ENCODE measurements at regions not wholly inside any gene's neighbourhood (a gene's known extent, or its start where the extent isn't known, plus 50 kb on each side); places are given as distances from the start of the nearest gene placed in this dataset.

GRCh38 chr3:187997946-187998561, 155.9 kb upstream of the LPP start:
- DNase-seq = no peak
- Mint-ChIP-seq H3K9me3 (peaks cover 1% of the 10 kb centered on the region), H3K36me3 (ENCODE audit: low read depth) (peaks cover 28% of the 10 kb centered on the region), H3K4me1 (peaks cover 91% of the 10 kb centered on the region), H3K4me3 (no peak overlapping the region), H3K27ac (no peak overlapping the region), H3K27me3 (no peaks in the 10 kb centered on the region)
- POLR2A ChIA-PET = interaction anchor here (0.6 to 2.4 kb wide), 3 partner anchors 11 to 252 kb away, joined by 3 to 13 read pairs (median 3); partner anchors contain the start of gene BCL6
- CTCF ChIA-PET = interaction anchor here (0.6 to 3.1 kb wide), 6 partner anchors 23 to 279 kb away, joined by 4 to 25 read pairs (median 6); partner anchors contain the start of gene BCL6

GRCh38 chr3:187998611-187999010, 155.3 kb upstream of the LPP start:
- H3K4me1 Mint-ChIP-seq = peaks cover 92% of the 10 kb centered on the region
- ChIA-PET CTCF (interaction anchor here (3.1 kb wide), 1 partner anchor 258 kb away, joined by 25 read pairs; no protein-coding TSS in a partner anchor), POLR2A (interaction anchor here (0.6 to 3.3 kb wide), 4 partner anchors 12 to 253 kb away, joined by 3 to 73 read pairs (median 8); partner anchors contain the start of gene BCL6)
- H3K9me3 Mint-ChIP-seq = peaks cover 2% of the 10 kb centered on the region
- no peaks in the 10 kb centered on the region for H3K27me3 Mint-ChIP-seq
- H3K27ac Mint-ChIP-seq = peak overlapping the region; percentile 46
- H3K4me3 Mint-ChIP-seq = no peak overlapping the region
- DNase-seq = no peak
- peaks cover 31% of the 10 kb centered on the region for H3K36me3 Mint-ChIP-seq (ENCODE audit: low read depth)

GRCh38 chr3:187999821-188000220, 154.1 kb upstream of the LPP start:
- Mint-ChIP-seq H3K27ac (peak overlapping the region; percentile 99), H3K36me3 (ENCODE audit: low read depth) (peaks cover 31% of the 10 kb centered on the region), H3K27me3 (no peaks in the 10 kb centered on the region), H3K4me3 (peak overlapping the region; percentile 72), H3K9me3 (peaks cover 2% of the 10 kb centered on the region), H3K4me1 (peaks cover 80% of the 10 kb centered on the region)
- POLR2A ChIA-PET = interaction anchor here (0.6 to 3.3 kb wide), 22 partner anchors 9 to 299 kb away, joined by 3 to 73 read pairs (median 4); partner anchors contain the start of genes BCL6 and LPP
- CTCF ChIA-PET = interaction anchor here (1.0 to 3.1 kb wide), 8 partner anchors 8 to 261 kb away, joined by 3 to 25 read pairs (median 10); partner anchors contain the start of gene BCL6
- DNase-seq = peak; percentile 77

GRCh38 chr3:188000361-188000861, 153.5 kb upstream of the LPP start:
- peak overlapping the region; percentile 99 for H3K27ac Mint-ChIP-seq
- CTCF ChIA-PET = interaction anchor here (1.0 to 3.1 kb wide), 8 partner anchors 9 to 262 kb away, joined by 3 to 25 read pairs (median 10); partner anchors contain the start of gene BCL6
- POLR2A ChIA-PET = interaction anchor here (1.0 to 3.3 kb wide), 19 partner anchors 9 to 298 kb away, joined by 3 to 73 read pairs (median 5); partner anchors contain the start of genes BCL6 and LPP
- H3K9me3 Mint-ChIP-seq = peaks cover 2% of the 10 kb centered on the region
- H3K4me1 Mint-ChIP-seq = peaks cover 74% of the 10 kb centered on the region
- peak; percentile 29 for DNase-seq
- H3K27me3 Mint-ChIP-seq = no peaks in the 10 kb centered on the region
- H3K4me3 Mint-ChIP-seq = peak overlapping the region; percentile 72
- H3K36me3 Mint-ChIP-seq (ENCODE audit: low read depth) = peaks cover 31% of the 10 kb centered on the region

- ChIA-PET CTCF (interaction anchor here (1.5 to 3.1 kb wide), 7 partner anchors 15 to 263 kb away, joined by 3 to 25 read pairs (median 11); partner anchors contain the start of gene BCL6), POLR2A (interaction anchor here (1.1 to 3.3 kb wide), 4 partner anchors 152 to 260 kb away, joined by 4 to 73 read pairs (median 6); partner anchors contain the start of gene BCL6)
- H3K27me3 Mint-ChIP-seq = no peaks in the 10 kb centered on the region
- no peak for DNase-seq
- peak overlapping the region; percentile 99 for H3K27ac Mint-ChIP-seq
- peaks cover 69% of the 10 kb centered on the region for H3K4me1 Mint-ChIP-seq
- peaks cover 2% of the 10 kb centered on the region for H3K9me3 Mint-ChIP-seq
- H3K4me3 Mint-ChIP-seq = no peak overlapping the region
- H3K36me3 Mint-ChIP-seq (ENCODE audit: low read depth) = peaks cover 29% of the 10 kb centered on the region
These were observed 152.9 kb upstream of the LPP start for GRCh38 chr3:188001093-188001492.

- Mint-ChIP-seq H3K9me3 (peaks cover 2% of the 10 kb centered on the region), H3K4me1 (peaks cover 69% of the 10 kb centered on the region), H3K27me3 (no peaks in the 10 kb centered on the region), H3K27ac (no peak overlapping the region), H3K4me3 (no peak overlapping the region), H3K36me3 (ENCODE audit: low read depth) (peaks cover 23% of the 10 kb centered on the region)
- ChIA-PET CTCF (interaction anchor here (1.5 kb wide), 1 partner anchor 80 kb away, joined by 3 read pairs; no protein-coding TSS in a partner anchor), POLR2A (interaction anchor here (1.1 to 3.3 kb wide), 2 partner anchors 151 to 257 kb away, joined by 4 to 73 read pairs; partner anchors contain the start of gene BCL6)
- DNase-seq = no peak
These were observed 152.0 kb upstream of the LPP start for GRCh38 chr3:188001926-188002325.

GRCh38 chr3:188002626-188003138, 151.3 kb upstream of the LPP start:
- ChIA-PET CTCF (interaction anchor here (0.9 to 1.8 kb wide), 3 partner anchors 10 to 262 kb away, joined by 3 to 4 read pairs (median 3); no protein-coding TSS in a partner anchor), POLR2A (interaction anchor here (0.9 kb wide), 1 partner anchor 749 kb away, joined by 3 read pairs; no protein-coding TSS in a partner anchor)
- Mint-ChIP-seq H3K9me3 (peaks cover 5% of the 10 kb centered on the region), H3K27me3 (no peaks in the 10 kb centered on the region), H3K36me3 (ENCODE audit: low read depth) (peaks cover 21% of the 10 kb centered on the region), H3K27ac (no peak overlapping the region), H3K4me3 (no peak overlapping the region), H3K4me1 (peaks cover 68% of the 10 kb centered on the region)
- no peak for DNase-seq

- no peak for DNase-seq
- POLR2A ChIA-PET = interaction anchor here (0.9 kb wide), 1 partner anchor 749 kb away, joined by 3 read pairs; no protein-coding TSS in a partner anchor
- Mint-ChIP-seq H3K9me3 (peaks cover 5% of the 10 kb centered on the region), H3K4me1 (peaks cover 66% of the 10 kb centered on the region), H3K4me3 (no peak overlapping the region), H3K27ac (no peak overlapping the region), H3K36me3 (ENCODE audit: low read depth) (peaks cover 23% of the 10 kb centered on the region), H3K27me3 (no peaks in the 10 kb centered on the region)
- CTCF ChIA-PET = interaction anchor here (0.9 to 1.8 kb wide), 3 partner anchors 9 to 263 kb away, joined by 3 to 4 read pairs (median 3); no protein-coding TSS in a partner anchor
These were observed 150.5 kb upstream of the LPP start for GRCh38 chr3:188003188-188004171.

GRCh38 chr3:188006726-188007393, 147.1 kb upstream of the LPP start:
- CTCF ChIA-PET = interaction anchor here (0.9 kb wide), 1 partner anchor 266 kb away, joined by 3 read pairs; no protein-coding TSS in a partner anchor
- Mint-ChIP-seq H3K4me3 (no peak overlapping the region), H3K27ac (no peak overlapping the region), H3K4me1 (peaks cover 36% of the 10 kb centered on the region), H3K36me3 (ENCODE audit: low read depth) (peaks cover 15% of the 10 kb centered on the region), H3K27me3 (no peaks in the 10 kb centered on the region), H3K9me3 (peaks cover 8% of the 10 kb centered on the region)
- POLR2A ChIA-PET = interaction anchor here (1.3 kb wide), 1 partner anchor 12 kb away, joined by 3 read pairs; no protein-coding TSS in a partner anchor
- no peak for DNase-seq

GRCh38 chr3:188007897-188008296, 146.1 kb upstream of the LPP start:
- POLR2A ChIA-PET = no interaction called here
- peaks cover 28% of the 10 kb centered on the region for H3K4me1 Mint-ChIP-seq

GRCh38 chr3:188008582-188009213, 145.3 kb upstream of the LPP start:
- CTCF ChIA-PET = no interaction called here
- POLR2A ChIA-PET = interaction anchor here (1.5 kb wide), 1 partner anchor 263 kb away, joined by 6 read pairs; the partner anchor contains the start of gene BCL6
- no peak for DNase-seq

More at GRCh38 chr3:188007897-188008296, 146.1 kb upstream of the LPP start:
- H3K9me3 Mint-ChIP-seq = peaks cover 8% of the 10 kb centered on the region
- CTCF ChIA-PET = no interaction called here
- H3K36me3 Mint-ChIP-seq (ENCODE audit: low read depth) = peaks cover 13% of the 10 kb centered on the region
- H3K27ac Mint-ChIP-seq = no peak overlapping the region
- no peaks in the 10 kb centered on the region for H3K27me3 Mint-ChIP-seq
- no peak overlapping the region for H3K4me3 Mint-ChIP-seq
- no peak for DNase-seq

More at GRCh38 chr3:188008582-188009213, 145.3 kb upstream of the LPP start:
- Mint-ChIP-seq H3K4me1 (peaks cover 23% of the 10 kb centered on the region), H3K9me3 (peaks cover 6% of the 10 kb centered on the region), H3K27me3 (no peaks in the 10 kb centered on the region), H3K4me3 (no peak overlapping the region), H3K27ac (no peak overlapping the region), H3K36me3 (ENCODE audit: low read depth) (peaks cover 8% of the 10 kb centered on the region)
